Trophoblast cell (in vitro differentiated cells and primary cell): ENCODE measurements at regions not wholly inside any gene's neighbourhood (a gene's known extent, or its start where the extent isn't known, plus 50 kb on each side); places are given as distances from the start of the nearest gene placed in this dataset.

Experiments
- DNase-seq, 2 donors: peaks; one replicate each; pipeline ENCODE4 v3.0.0-alpha.2; 2016
- H2AFZ ChIP-seq: 2 replicates; pipeline ENCODE4 v1.6.1; 2013; ENCODE audit warnings: low read length, moderate library complexity, mild to moderate bottlenecking; ENCODE audit not compliant: insufficient read depth, poor library complexity
- H2AK5ac ChIP-seq: 2 replicates; pipeline ENCODE4 v1.6.1; 2013; ENCODE audit warnings: mild to moderate bottlenecking, low read length
- H2BK120ac ChIP-seq: 2 replicates; pipeline ENCODE4 v1.6.1; 2013; ENCODE audit warnings: low read length, mild to moderate bottlenecking, moderate library complexity; ENCODE audit not compliant: insufficient read depth, poor library complexity
- H2BK12ac ChIP-seq: 2 replicates; pipeline ENCODE4 v1.6.1; 2013; ENCODE audit warnings: mild to moderate bottlenecking, low read length, moderate library complexity
- H2BK5ac ChIP-seq: 2 replicates; pipeline ENCODE4 v1.6.1; 2013; ENCODE audit warnings: low read length, low read depth, moderate library complexity, mild to moderate bottlenecking; ENCODE audit not compliant: poor library complexity
- H3K14ac ChIP-seq: 2 replicates; pipeline ENCODE4 v1.6.1; 2013; ENCODE audit warnings: mild to moderate bottlenecking, low read length
- H3K18ac ChIP-seq: 2 replicates; pipeline ENCODE4 v1.6.1; 2013; ENCODE audit warnings: mild to moderate bottlenecking, low read length
- H3K23ac ChIP-seq: 2 replicates; pipeline ENCODE4 v1.6.1; 2013; ENCODE audit warnings: low read length
- H3K27ac ChIP-seq: 2 replicates; pipeline ENCODE4 v1.5.1; 2013; ENCODE audit warnings: low read depth, mild to moderate bottlenecking, inconsistent platforms, low read length, moderate library complexity
- H3K27me3 ChIP-seq: 2 replicates; pipeline ENCODE4 v1.6.1; 2013; ENCODE audit warnings: inconsistent platforms, mild to moderate bottlenecking, low read length, moderate library complexity; ENCODE audit not compliant: insufficient read depth
- H3K36me3 ChIP-seq, 2 experiments: 1 replicate in 1 of 2; 2 replicates in 1 of 2; pipeline ENCODE4 v1.6.1; 2013; ENCODE audit warnings: low read length in 2 of 2, mild to moderate bottlenecking in 2 of 2, moderate library complexity in 1 of 2; ENCODE audit not compliant: insufficient read depth in 2 of 2, control insufficient read depth in 1 of 2
- H3K4ac ChIP-seq: 2 replicates; pipeline ENCODE4 v1.6.1; 2013; ENCODE audit warnings: low read depth, mild to moderate bottlenecking, low read length, moderate library complexity
- H3K4me1 ChIP-seq, 2 experiments: 1 replicate in 1 of 2; 2 replicates in 1 of 2; pipeline ENCODE4 v1.6.1; 2013; ENCODE audit warnings: low read length in 2 of 2, mild to moderate bottlenecking in 2 of 2, moderate library complexity in 1 of 2; ENCODE audit not compliant: insufficient read depth in 2 of 2, control insufficient read depth in 1 of 2
- H3K4me2 ChIP-seq: 2 replicates; pipeline ENCODE4 v1.6.1; 2013; ENCODE audit warnings: inconsistent platforms, mild to moderate bottlenecking, low read length, moderate library complexity
- H3K4me3 ChIP-seq: 2 replicates; pipeline ENCODE4 v1.5.1; 2013; ENCODE audit warnings: mild to moderate bottlenecking, low read depth, low read length, inconsistent platforms
- H3K79me1 ChIP-seq: one replicate; pipeline ENCODE4 v1.6.1; 2013; ENCODE audit warnings: low read length
- H3K79me2 ChIP-seq: 2 replicates; pipeline ENCODE4 v1.6.1; 2013; ENCODE audit warnings: low read length, mild to moderate bottlenecking; ENCODE audit not compliant: control insufficient read depth, insufficient read depth, poor library complexity
- H3K9ac ChIP-seq: 2 replicates; pipeline ENCODE4 v1.6.1; 2013; ENCODE audit warnings: mild to moderate bottlenecking, low read length
- H3K9me3 ChIP-seq: 2 replicates; pipeline ENCODE4 v1.6.1; 2013; ENCODE audit warnings: low read depth, mild to moderate bottlenecking, control low read depth, inconsistent platforms, low read length; ENCODE audit not compliant: insufficient read depth
- H4K12ac ChIP-seq: 2 replicates; pipeline ENCODE4 v1.6.1; 2013; ENCODE audit warnings: low read depth, mild to moderate bottlenecking, low read length, moderate library complexity
- H4K8ac ChIP-seq: 2 replicates; pipeline ENCODE4 v1.6.1; 2013; ENCODE audit warnings: low read depth, mild to moderate bottlenecking, low read length, moderate library complexity
- H4K91ac ChIP-seq: one replicate; pipeline ENCODE4 v1.6.1; 2013; ENCODE audit warnings: low read depth, mild to moderate bottlenecking, low read length, moderate library complexity
- WGBS: extraction: QIAGEN DNeasy Blood & Tissue Kit; methylation state at CpG from one replicate; pipeline ENCODE4 v1.1.7; 2013; ENCODE audit warnings: missing lambda C conversion rate; ENCODE audit not compliant: insufficient read length, insufficient coverage; ENCODE audit errors: extremely low coverage; 5-methylcytosine and 5-hydroxymethylcytosine counted together

GRCh38 chr1:191904991-191905390 lies 253.3 kb upstream of the RGS18 start:
- Histone ChIP-seq H2BK5ac (no peak overlapping the region), H3K79me2 (no peaks in the 10 kb centered on the region), H3K27me3 (no peaks in the 10 kb centered on the region), H3K27ac (no peak overlapping the region), H3K36me3 (no peaks in the 10 kb centered on the region), H3K4me3 (no peak overlapping the region), H2BK12ac (no peak overlapping the region), H3K4me1 (no peaks in the 10 kb centered on the region), H4K8ac (no peak overlapping the region), H3K4ac (no peak overlapping the region), H4K12ac (no peak overlapping the region), H2BK120ac (no peak overlapping the region), H3K9ac (no peak overlapping the region), H3K18ac (no peak overlapping the region), H3K79me1 (no peaks in the 10 kb centered on the region), H3K14ac (no peak overlapping the region), H3K23ac (no peak overlapping the region), H2AK5ac (no peak overlapping the region), H4K91ac (no peak overlapping the region), H3K4me2 (no peak overlapping the region), H2AFZ (no peak overlapping the region), H3K9me3 (no peaks in the 10 kb centered on the region)
- no peak for DNase-seq

- Histone ChIP-seq H3K4me1 (no peaks in the 10 kb centered on the region), H2AFZ (no peak overlapping the region), H3K79me1 (no peaks in the 10 kb centered on the region), H2BK5ac (no peak overlapping the region), H3K9me3 (no peaks in the 10 kb centered on the region), H3K4ac (no peak overlapping the region), H3K79me2 (no peaks in the 10 kb centered on the region), H3K18ac (no peak overlapping the region), H3K27me3 (no peaks in the 10 kb centered on the region), H3K9ac (no peak overlapping the region), H3K27ac (no peak overlapping the region), H3K36me3 (no peaks in the 10 kb centered on the region), H2BK12ac (no peak overlapping the region), H2BK120ac (no peak overlapping the region), H3K4me3 (no peak overlapping the region), H4K91ac (no peak overlapping the region), H4K12ac (no peak overlapping the region), H4K8ac (no peak overlapping the region), H3K4me2 (no peak overlapping the region), H3K23ac (no peak overlapping the region), H3K14ac (no peak overlapping the region), H2AK5ac (no peak overlapping the region)
- no CpG with 5 or more reads among the region's 1 CpG for WGBS
- no peak for DNase-seq
Measured at GRCh38 chr1:191905781-191906180, 252.5 kb upstream of the RGS18 start.

GRCh38 chr1:191907121-191907520 lies 251.1 kb upstream of the RGS18 start:
- Histone ChIP-seq H4K12ac (no peak overlapping the region), H3K4me2 (no peak overlapping the region), H4K91ac (no peak overlapping the region), H2AFZ (no peak overlapping the region), H3K18ac (no peak overlapping the region), H3K79me2 (no peaks in the 10 kb centered on the region), H3K4me1 (no peaks in the 10 kb centered on the region), H2BK12ac (no peak overlapping the region), H2BK120ac (no peak overlapping the region), H2BK5ac (no peak overlapping the region), H3K27ac (no peak overlapping the region), H3K27me3 (no peaks in the 10 kb centered on the region), H3K4ac (no peak overlapping the region), H3K79me1 (no peaks in the 10 kb centered on the region), H3K36me3 (no peaks in the 10 kb centered on the region), H4K8ac (no peak overlapping the region), H3K9me3 (no peaks in the 10 kb centered on the region), H2AK5ac (no peak overlapping the region), H3K14ac (no peak overlapping the region), H3K9ac (no peak overlapping the region), H3K23ac (no peak overlapping the region), H3K4me3 (no peak overlapping the region)
- no CpG with 5 or more reads among the region's 2 CpGs for WGBS
- DNase-seq = no peak

GRCh38 chr1:191910245-191910644 lies 248.0 kb upstream of the RGS18 start:
- Histone ChIP-seq H3K36me3 (no peaks in the 10 kb centered on the region), H3K79me1 (no peaks in the 10 kb centered on the region), H3K4me1 (no peaks in the 10 kb centered on the region), H2AK5ac (no peak overlapping the region), H2BK120ac (no peak overlapping the region), H3K4ac (no peak overlapping the region), H4K91ac (no peak overlapping the region), H4K12ac (no peak overlapping the region), H3K27me3 (no peaks in the 10 kb centered on the region), H3K14ac (no peak overlapping the region), H3K9ac (no peak overlapping the region), H2BK12ac (no peak overlapping the region), H3K18ac (no peak overlapping the region), H2BK5ac (no peak overlapping the region), H3K4me2 (no peak overlapping the region), H4K8ac (no peak overlapping the region), H3K9me3 (no peaks in the 10 kb centered on the region), H3K23ac (no peak overlapping the region), H3K4me3 (no peak overlapping the region), H3K79me2 (no peaks in the 10 kb centered on the region), H3K27ac (no peak overlapping the region), H2AFZ (no peak overlapping the region)
- WGBS = no CpG with 5 or more reads among the region's 2 CpGs
- no peak for DNase-seq

GRCh38 chr1:191912517-191912916 lies 245.7 kb upstream of the RGS18 start:
- no peaks in the 10 kb centered on the region for H3K79me2 ChIP-seq
- no peak overlapping the region for H2BK12ac ChIP-seq

More at GRCh38 chr1:191912517-191912916, 245.7 kb upstream of the RGS18 start:
- H4K8ac ChIP-seq = no peak overlapping the region
- no peak overlapping the region for H2BK5ac ChIP-seq
- no CpG with 5 or more reads among the region's 1 CpG for WGBS
- H3K4me1 ChIP-seq = no peaks in the 10 kb centered on the region
- no peak overlapping the region for H2BK120ac ChIP-seq
- H2AK5ac ChIP-seq = no peak overlapping the region
- no peak for DNase-seq
- H3K23ac ChIP-seq = no peak overlapping the region
- H4K12ac ChIP-seq = no peak overlapping the region
- H3K27me3 ChIP-seq = no peaks in the 10 kb centered on the region
- H3K79me1 ChIP-seq = no peaks in the 10 kb centered on the region
- H3K4me2 ChIP-seq = no peak overlapping the region
- H3K18ac ChIP-seq = no peak overlapping the region
- H3K4ac ChIP-seq = no peak overlapping the region
- H3K14ac ChIP-seq = no peak overlapping the region
- no peak overlapping the region for H4K91ac ChIP-seq
- H2AFZ ChIP-seq = no peak overlapping the region
- H3K36me3 ChIP-seq = no peaks in the 10 kb centered on the region
- no peak overlapping the region for H3K4me3 ChIP-seq
- H3K9me3 ChIP-seq = no peaks in the 10 kb centered on the region
- no peak overlapping the region for H3K9ac ChIP-seq
- no peak overlapping the region for H3K27ac ChIP-seq
